NCI-H524 (cell line): ENCODE measurements at regions not wholly inside any gene's neighbourhood (a gene's known extent, or its start where the extent isn't known, plus 50 kb on each side); places are given as distances from the start of the nearest gene placed in this dataset.
A peak's percentile ranks its signal among the peaks of the same experiment; 100 is the strongest.

ENCODE experiments used
- DNase-seq, 2 experiments: peaks; one replicate each; lab custom pipeline; 2025; lab: John Stamatoyannopoulos, UW

GRCh38 chr16:88284626-88285513 is 97.9 kb upstream of the ZNF469 start:
- DNase-seq: peak; percentile 65 to 88

- DNase-seq: no peak
Measured at GRCh38 chr16:88285514-88285822, 97.3 kb upstream of the ZNF469 start.

DNA sequence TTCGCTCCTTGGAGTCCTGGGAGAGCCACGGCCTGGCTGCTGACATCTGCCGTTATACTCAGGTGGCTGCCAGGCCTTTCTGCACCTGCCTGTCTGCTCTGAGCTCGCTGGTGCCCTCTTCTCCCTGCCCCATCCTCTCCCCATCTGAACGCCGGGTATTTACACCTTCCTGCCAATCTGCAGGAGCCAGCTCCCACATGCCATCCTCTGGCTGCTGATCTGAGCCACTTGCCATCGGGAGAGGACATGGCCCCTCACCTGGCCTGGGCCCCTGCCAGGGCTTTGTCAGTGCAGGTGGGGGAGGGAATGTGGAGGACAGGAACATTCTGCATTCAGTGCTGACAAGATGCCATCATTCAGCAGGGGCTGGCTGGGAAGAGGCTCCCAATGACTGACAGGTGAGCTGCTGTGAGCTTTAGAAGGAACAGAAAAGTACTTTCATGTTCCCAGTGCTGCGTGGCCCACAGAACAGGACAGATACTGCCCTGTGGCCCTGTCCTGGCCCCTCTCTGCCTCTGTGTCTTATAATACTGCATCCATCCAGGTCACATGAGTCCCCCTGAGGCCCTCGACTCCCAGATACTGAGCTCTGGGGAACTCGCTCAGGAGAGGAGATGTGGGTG is 96.3 kb upstream of the ZNF469 start:
- DNase-seq: no peak

DNA sequence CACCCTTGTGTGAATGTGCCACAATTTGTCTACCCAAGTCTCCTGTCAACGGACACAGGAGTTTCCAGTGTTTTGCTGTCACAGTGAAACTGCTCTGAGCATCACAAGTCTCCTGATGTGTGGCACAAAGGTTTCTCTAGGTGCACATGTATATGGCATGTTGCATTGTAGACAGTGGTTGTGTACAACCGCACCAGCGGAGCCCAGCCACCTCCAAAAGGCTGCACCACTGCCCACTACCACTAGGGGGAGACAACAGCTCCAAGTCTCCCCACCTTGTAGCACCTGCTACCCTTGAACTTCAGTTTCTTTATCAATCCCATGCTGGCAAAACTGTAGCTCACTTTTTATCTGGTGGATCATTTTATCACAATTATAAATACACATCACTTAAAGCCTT is 95.5 kb upstream of the ZNF469 start:
- DNase-seq: no peak

DNA sequence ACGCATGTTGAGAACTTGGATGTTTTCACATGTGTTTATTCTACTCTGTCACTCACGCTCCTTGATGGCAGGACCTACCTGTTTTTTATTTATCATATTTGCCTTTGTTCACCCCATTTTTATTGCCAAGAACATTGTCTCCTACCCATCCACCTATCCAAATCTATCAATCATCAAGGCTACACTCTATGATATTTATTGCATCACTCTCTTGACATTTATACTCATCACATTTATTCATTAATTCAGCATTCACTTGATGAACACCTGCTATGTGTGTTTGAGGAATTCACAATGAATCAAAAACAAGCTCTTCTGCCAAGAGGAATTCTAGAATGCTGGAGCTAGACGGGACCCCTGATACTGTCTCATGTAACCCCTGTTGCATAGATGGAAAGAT is 94.5 kb upstream of the ZNF469 start:
- no peak for DNase-seq

GRCh38 chr16:88289001-88289400 is 93.8 kb upstream of the ZNF469 start:
- no peak for DNase-seq

GRCh38 chr16:88289561-88289960 is 93.2 kb upstream of the ZNF469 start:
- DNase-seq: peak in 1 of 2 experiments; percentile 64

DNA sequence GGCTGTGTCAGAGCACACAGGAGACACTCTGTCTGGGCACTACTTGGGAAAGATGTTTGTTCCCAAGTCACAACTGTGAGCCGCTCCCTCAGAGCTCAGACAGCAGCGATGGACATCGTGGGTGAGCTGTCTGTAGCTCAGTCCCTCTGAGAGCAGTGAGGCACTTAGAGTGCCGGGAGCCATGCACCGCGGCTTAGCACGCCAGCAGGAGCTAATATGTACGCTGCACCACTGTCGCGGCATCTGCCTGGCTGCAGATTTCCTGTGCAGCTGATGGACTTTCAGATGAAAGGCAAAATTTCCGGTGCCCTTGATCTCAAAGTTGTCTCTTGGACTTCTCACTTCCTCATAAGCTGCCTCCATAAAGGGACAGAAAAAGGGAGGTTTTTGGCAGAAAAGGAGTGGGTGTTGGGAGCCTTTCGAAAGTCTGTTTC is 92.8 kb upstream of the ZNF469 start:
- DNase-seq: peak in 1 of 2 experiments; percentile 16

GRCh38 chr16:88290850-88291830 is 91.6 kb upstream of the ZNF469 start:
- no peak for DNase-seq

GRCh38 chr16:88292007-88292970 is 90.5 kb upstream of the ZNF469 start:
- no peak for DNase-seq

DNA sequence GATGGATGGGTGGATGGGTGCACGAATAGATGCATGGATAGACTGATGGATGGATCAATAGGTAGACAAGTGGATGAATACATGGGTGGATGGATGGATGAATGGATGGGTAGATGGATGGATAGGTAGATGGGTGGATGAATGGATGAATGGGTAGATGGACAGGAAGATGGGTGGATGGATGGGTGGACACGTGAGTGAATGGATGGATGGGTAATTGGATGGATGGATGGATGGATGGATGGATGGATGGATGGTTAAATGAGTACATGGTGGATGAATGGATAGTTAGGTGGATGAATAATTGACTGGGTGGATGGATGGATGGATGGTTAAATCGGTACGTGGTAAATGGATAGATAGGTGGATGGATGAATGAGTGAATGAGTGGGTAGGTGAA is 89.7 kb upstream of the ZNF469 start:
- no peak for DNase-seq

- peak; percentile 70 to 92 for DNase-seq
Measured at GRCh38 chr16:88295671-88296436, 86.9 kb upstream of the ZNF469 start.

GRCh38 chr16:88296437-88297177 is 86.2 kb upstream of the ZNF469 start:
- DNase-seq: no peak

DNA sequence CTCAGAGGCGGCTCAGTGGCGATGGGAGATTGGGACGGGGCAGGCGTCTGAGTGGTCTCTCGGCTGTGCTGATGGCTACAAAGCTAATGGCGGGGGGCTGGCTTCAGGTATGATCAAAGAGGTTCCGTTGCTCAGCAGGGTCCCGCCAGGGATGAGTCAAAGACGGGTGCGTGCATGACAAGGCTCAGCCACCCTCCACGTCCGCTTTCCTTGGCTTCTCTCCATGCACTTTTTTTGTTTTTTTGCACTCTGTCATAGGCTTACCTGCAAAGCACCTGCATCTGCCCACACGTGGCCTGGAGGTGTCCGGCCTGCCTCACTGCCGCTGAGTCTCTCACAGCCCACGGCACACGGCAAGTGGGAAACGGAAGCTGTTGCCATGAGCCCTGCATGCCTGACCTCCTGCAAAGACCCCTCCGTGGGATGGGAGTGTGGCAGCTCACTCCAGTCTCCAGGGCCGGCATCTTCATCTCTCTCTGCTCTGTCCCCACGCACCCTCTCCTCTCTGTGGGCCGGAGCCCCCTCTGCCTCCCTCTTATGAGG is 85.5 kb upstream of the ZNF469 start:
- no peak for DNase-seq

GRCh38 chr16:88298181-88298832 is 84.5 kb upstream of the ZNF469 start:
- no peak for DNase-seq

DNA sequence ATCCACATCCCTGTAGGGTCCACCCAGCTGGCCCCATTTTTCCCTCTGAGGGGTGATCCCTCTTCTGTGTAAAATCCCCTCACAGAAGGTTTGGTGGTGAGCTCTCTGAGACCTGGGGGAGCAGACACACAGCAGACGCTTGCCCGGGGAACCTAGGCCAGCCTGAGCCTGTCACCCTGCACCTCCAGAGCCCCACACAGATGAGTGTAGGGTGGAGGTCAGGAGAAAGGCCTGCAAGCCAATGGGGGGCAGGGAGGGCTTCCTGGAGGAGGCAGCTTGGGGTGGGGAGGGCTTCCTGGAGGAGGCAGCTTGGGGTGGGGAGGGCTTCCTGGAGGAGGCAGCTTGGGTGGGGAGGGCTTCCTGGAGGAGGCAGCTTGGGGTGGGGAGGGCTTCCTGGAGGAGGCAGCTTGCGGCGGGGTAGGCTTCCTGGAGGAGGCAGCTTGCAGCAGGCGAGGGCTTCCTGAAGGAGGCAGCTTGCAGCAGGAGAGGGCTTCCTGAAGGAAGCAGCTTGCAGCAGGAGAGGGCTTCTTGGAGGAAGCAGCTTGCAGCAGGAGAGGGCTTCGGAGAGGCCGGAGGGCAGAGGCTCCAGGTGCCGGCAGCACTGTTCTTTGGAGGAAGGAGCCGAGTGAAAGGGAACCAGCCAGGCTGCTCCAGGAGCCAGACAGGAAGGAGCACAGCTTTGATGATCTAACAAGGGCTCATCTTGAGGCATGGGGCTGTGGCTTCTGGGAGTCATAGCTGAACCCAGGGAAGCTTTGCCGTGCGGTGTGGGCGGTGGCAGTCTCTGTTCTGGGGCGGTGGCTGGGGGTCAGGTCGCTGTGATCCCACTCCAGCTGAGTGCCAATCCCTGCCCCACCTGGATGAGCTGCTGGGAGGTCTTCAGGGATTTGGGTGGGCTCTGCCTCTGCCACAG is 83.7 kb upstream of the ZNF469 start:
- DNase-seq: no peak

- no peak for DNase-seq
Measured at GRCh38 chr16:88299751-88300462, 82.9 kb upstream of the ZNF469 start.
